MM.1S (cell line): ENCODE measurements at regions not wholly inside any gene's neighbourhood (a gene's known extent, or its start where the extent isn't known, plus 50 kb on each side); places are given as distances from the start of the nearest gene placed in this dataset.

Source experiments
- EZH2phosphoT487 ChIP-seq: fragments of 300-600 bp; sonication (generic); IDR thresholded peaks from 2 replicates; pipeline ENCODE4 v1.6.1; 2018; ENCODE audit warnings: antibody characterized with exemption, low read length
- TF ChIP-seq, protein P1 (sequence below): fragments of 300-600 bp; sonication (generic); IDR thresholded peaks from 2 replicates; pipeline ENCODE4 v1.5.1; 2016; ENCODE audit warnings: antibody characterized with exemption, low read length, mixed read lengths

DNA sequence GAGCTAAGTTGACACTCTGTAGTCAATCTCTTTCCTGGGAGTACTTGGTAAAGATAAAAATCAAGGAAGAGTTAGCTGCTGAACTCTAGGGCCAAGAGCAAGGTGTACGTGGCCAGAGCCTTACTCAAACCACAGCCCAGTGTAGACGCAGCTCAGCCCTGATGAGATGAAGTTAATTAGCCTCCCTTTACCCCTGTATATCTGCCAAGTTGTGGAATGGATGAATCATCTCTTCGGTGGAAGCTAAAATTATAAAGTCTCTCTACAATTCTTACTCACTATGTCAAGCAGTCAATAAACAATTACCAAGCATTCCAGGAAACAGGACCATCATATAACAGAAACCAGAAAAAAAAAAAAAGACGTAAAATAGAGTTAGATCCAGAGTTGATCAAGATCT is 146.9 kb upstream of the UFM1 start:
- TF ChIP-seq, protein P1, sequence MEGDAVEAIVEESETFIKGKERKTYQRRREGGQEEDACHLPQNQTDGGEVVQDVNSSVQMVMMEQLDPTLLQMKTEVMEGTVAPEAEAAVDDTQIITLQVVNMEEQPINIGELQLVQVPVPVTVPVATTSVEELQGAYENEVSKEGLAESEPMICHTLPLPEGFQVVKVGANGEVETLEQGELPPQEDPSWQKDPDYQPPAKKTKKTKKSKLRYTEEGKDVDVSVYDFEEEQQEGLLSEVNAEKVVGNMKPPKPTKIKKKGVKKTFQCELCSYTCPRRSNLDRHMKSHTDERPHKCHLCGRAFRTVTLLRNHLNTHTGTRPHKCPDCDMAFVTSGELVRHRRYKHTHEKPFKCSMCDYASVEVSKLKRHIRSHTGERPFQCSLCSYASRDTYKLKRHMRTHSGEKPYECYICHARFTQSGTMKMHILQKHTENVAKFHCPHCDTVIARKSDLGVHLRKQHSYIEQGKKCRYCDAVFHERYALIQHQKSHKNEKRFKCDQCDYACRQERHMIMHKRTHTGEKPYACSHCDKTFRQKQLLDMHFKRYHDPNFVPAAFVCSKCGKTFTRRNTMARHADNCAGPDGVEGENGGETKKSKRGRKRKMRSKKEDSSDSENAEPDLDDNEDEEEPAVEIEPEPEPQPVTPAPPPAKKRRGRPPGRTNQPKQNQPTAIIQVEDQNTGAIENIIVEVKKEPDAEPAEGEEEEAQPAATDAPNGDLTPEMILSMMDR: no peak
- TF ChIP-seq EZH2phosphoT487: no peak
